ENCODE measurements at regions not wholly inside any gene's neighbourhood (a gene's known extent, or its start where the extent isn't known, plus 50 kb on each side); places are given as distances from the start of the nearest gene placed in this dataset.

- CTCF ChIA-PET: interaction anchor here (1.2 kb wide), 1 partner anchor 167 kb away, joined by 4 read pairs; no protein-coding TSS in a partner anchor
- H3K27ac ChIP-seq (ENCODE audit: extremely low read depth, low read depth, low read length): no peak overlapping the region
- no peaks in the 10 kb centered on the region for H3K4me1 ChIP-seq (ENCODE audit: control insufficient read depth, insufficient read depth, low read length)
- no peaks in the 10 kb centered on the region for H3K36me3 ChIP-seq (ENCODE audit: control insufficient read depth in 2 of 2, insufficient read depth in 1 of 2, low read length in 2 of 2)
- POLR2A ChIA-PET: no interaction called here
- no peaks in the 10 kb centered on the region for H3K9me3 ChIP-seq (ENCODE audit: control insufficient read depth, insufficient read depth, low read depth, low read length)
- TF ChIP-seq ZNF529 (tag by site-specific recombination; IDR thresholded peaks at IDR 0.05; ENCODE audit: insufficient replicate concordance) (no peak), ZBTB17 (tag by site-specific recombination; IDR thresholded peaks at IDR 0.05) (no peak), HOXC10 (CRISPR knock-in tag; IDR thresholded peaks at IDR 0.05) (no peak), ZNF146 (tag by site-specific recombination; IDR thresholded peaks at IDR 0.05) (no peak), ZNF677 (tag by site-specific recombination; IDR thresholded peaks at IDR 0.05) (no peak), ZBTB11 (tag by site-specific recombination; conservative IDR thresholded peaks at IDR 0.05; ENCODE audit: low read depth) (no peak), ZNF670 (tag by site-specific recombination; IDR thresholded peaks at IDR 0.05; ENCODE audit: low read depth) (no peak), PATZ1 (tag by site-specific recombination; IDR thresholded peaks at IDR 0.05) (no peak), ZSCAN30 (tag by site-specific recombination; IDR thresholded peaks at IDR 0.05) (no peak), BCL11A (tag by site-specific recombination; IDR thresholded peaks at IDR 0.05; ENCODE audit: low read depth) (no peak), ZNF645 (tag by site-specific recombination; IDR thresholded peaks at IDR 0.05) (no peak), KLF10 (tag by site-specific recombination; IDR thresholded peaks at IDR 0.05) (no peak), ZNF501 (tag by site-specific recombination; IDR thresholded peaks at IDR 0.05) (no peak), ELK4 (IDR thresholded peaks at IDR 0.05; ENCODE audit: borderline replicate concordance, low read depth, low read length) (no peak), ZBTB8A (tag by site-specific recombination; IDR thresholded peaks at IDR 0.05) (no peak), ZNF112 (tag by site-specific recombination; IDR thresholded peaks at IDR 0.05) (no peak)
- no peak overlapping the region for H3K4me3 ChIP-seq (ENCODE audit: low read depth, low read length)
Measured at GRCh38 chr6:6863970-6864639, 243.7 kb upstream of the RREB1 start.

- no peaks in the 10 kb centered on the region for H3K9me3 ChIP-seq (ENCODE audit: control insufficient read depth, insufficient read depth, low read depth, low read length)
- ChIA-PET POLR2A (no interaction called here), CTCF (no interaction called here)
- H3K4me3 ChIP-seq (ENCODE audit: low read depth, low read length): no peak overlapping the region
- H3K36me3 ChIP-seq (ENCODE audit: control insufficient read depth in 2 of 2, insufficient read depth in 1 of 2, low read length in 2 of 2): no peaks in the 10 kb centered on the region
- H3K27ac ChIP-seq (ENCODE audit: extremely low read depth, low read depth, low read length): no peak overlapping the region
- H3K4me1 ChIP-seq (ENCODE audit: control insufficient read depth, insufficient read depth, low read length): no peaks in the 10 kb centered on the region
- TF ChIP-seq KLF16 (tag by site-specific recombination; IDR thresholded peaks at IDR 0.05): no peak
- no peak for TF ChIP-seq ZNF610 (tag by site-specific recombination; IDR thresholded peaks at IDR 0.05; ENCODE audit: borderline replicate concordance)
- no peak for TF ChIP-seq ZBTB26 (tag by site-specific recombination; optimal IDR thresholded peaks at IDR 0.05)
- no peak for TF ChIP-seq ZNF37A (tag by site-specific recombination; IDR thresholded peaks at IDR 0.05)
- TF ChIP-seq ZNF514 (tag by site-specific recombination; IDR thresholded peaks at IDR 0.05): no peak
- TF ChIP-seq FEZF1 (tag by site-specific recombination; IDR thresholded peaks at IDR 0.05): no peak
- no peak for TF ChIP-seq ZNF433 (tag by site-specific recombination; IDR thresholded peaks at IDR 0.05; ENCODE audit: low read depth)
- no peak for TF ChIP-seq ZNF558 (tag by site-specific recombination; IDR thresholded peaks at IDR 0.05)
- TF ChIP-seq ZNF670 (tag by site-specific recombination; IDR thresholded peaks at IDR 0.05; ENCODE audit: low read depth): no peak
- TF ChIP-seq WT1 (tag by site-specific recombination; IDR thresholded peaks at IDR 0.05): no peak
- no peak for TF ChIP-seq ZNF114 (tag by site-specific recombination; IDR thresholded peaks at IDR 0.05)
- TF ChIP-seq ZNF354C (tag by site-specific recombination; IDR thresholded peaks at IDR 0.05; ENCODE audit: borderline replicate concordance, low read depth): no peak
- TF ChIP-seq GFI1B (tag by site-specific recombination; IDR thresholded peaks at IDR 0.05): no peak
- TF ChIP-seq BCL11A (tag by site-specific recombination; IDR thresholded peaks at IDR 0.05; ENCODE audit: low read depth): no peak
Measured at GRCh38 chr6:6865611-6866010, 242.2 kb upstream of the RREB1 start.

Data from HEK293 (cell line).